ENCODE measurements at regions not wholly inside any gene's neighbourhood (a gene's known extent, or its start where the extent isn't known, plus 50 kb on each side); places are given as distances from the start of the nearest gene placed in this dataset.
"Not testable (repeated sequence)": the region's sequence is repeated elsewhere in the genome, so short reads cannot be mapped to it uniquely, and the experiment has no call there.

- not testable (repeated sequence) for DNase-seq (ENCODE audit: low read depth)
These were observed 159.0 kb upstream of the ROPN1B start for GRCh38 chr3:125810010-125810409.

DNA sequence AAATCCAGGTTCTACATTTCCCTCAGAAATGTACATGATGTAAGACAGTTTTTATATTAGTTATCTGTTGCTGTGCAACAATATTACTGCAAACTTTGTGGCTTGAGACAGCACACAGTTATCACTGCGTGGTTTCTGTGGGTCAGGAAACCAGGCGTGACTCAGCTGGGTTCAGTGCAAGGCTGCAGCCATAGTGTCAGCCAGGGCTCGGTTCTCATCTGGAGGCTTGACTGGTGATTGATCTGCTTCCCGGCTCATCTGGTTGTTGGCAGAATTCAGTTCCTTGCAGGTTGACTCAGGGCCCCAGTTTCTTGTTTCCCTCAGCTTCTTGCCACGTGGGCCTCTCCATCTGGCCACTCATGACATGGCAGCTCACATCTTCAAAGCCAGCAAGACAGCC, 146.8 kb upstream of the ROPN1B start:
- not testable (repeated sequence) for DNase-seq (ENCODE audit: low read depth)

GRCh38 chr3:125831005-125831750, 137.8 kb upstream of the ROPN1B start:
- DNase-seq (ENCODE audit: low read depth): not testable (repeated sequence)

- not testable (repeated sequence) for DNase-seq (ENCODE audit: low read depth)
These were observed 133.4 kb upstream of the ROPN1B start for GRCh38 chr3:125835562-125835961.

DNA sequence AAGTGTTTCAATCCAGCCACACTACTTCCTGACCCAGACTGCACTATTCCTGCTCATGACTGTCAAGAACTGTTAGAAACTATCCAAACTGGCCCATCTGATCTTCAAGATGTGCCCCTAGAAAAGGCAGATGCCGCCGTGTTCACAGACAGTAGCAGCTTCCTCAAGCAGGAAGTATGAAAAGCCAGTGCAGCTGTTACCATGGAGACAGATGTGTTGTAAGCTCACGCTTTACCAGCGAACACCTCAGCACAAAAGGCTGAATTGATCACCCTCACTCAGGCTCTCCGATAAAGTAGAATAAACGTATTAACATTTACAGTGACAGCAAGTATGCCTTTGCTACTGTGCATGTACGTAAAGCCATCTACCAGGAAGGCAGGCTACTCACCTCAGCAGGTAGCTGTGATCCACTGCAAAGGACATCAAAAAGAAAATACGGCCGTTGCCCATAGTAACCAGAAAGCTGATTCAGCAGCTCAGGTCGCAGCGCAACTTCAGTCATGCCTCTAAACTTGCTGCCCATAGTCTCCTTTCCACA, 132.9 kb upstream of the ROPN1B start:
- DNase-seq (ENCODE audit: low read depth): not testable (repeated sequence)

DNA sequence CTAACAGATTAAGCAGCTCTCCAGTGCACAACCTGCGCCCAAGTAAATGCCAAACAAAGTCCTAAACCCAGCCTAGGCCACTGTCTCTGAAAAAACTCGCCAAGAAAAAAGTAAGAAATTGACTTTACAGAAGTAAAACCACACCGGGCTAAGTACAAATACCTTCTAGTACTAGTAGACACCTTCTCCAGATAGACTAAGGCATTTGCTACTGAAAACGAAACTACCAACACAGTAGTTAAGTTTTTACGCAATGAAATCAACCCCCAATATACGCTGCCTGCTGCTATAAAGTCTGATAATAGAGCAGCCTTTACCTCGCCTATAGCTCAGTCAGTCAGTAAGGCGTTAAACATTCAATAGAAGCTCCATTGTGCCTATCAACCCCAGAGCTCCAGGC, 132.2 kb upstream of the ROPN1B start:
- DNase-seq (ENCODE audit: low read depth): not testable (repeated sequence)

GRCh38 chr3:125838857-125839256, 130.1 kb upstream of the ROPN1B start:
- DNase-seq (ENCODE audit: low read depth): not testable (repeated sequence)

DNA sequence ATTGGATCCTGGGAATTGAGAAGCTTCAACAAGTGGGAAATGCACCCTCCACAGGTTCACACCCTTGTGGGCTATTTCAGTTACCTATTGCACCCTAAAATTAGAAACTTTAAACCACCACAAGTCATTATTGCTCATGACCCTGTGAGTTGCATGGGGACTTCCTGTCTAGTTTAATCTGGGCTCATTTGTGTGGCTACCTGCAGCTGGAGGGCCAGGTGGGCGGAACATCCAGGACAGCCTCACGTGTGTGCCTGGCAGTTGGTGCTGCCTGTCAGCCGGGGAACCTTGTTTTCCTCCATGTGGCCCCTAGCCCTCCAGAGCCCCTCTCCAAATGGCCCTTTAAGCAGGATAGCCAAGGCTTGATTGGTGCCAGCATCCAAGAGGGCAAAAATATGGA, 128.5 kb upstream of the ROPN1B start:
- DNase-seq (ENCODE audit: low read depth): not testable (repeated sequence)

- DNase-seq (ENCODE audit: low read depth): not testable (repeated sequence)
These were observed 121.0 kb upstream of the ROPN1B start for GRCh38 chr3:125847966-125848365.

- DNase-seq (ENCODE audit: low read depth): not testable (repeated sequence)
These were observed 114.0 kb upstream of the ROPN1B start for GRCh38 chr3:125855006-125855405.

DNA sequence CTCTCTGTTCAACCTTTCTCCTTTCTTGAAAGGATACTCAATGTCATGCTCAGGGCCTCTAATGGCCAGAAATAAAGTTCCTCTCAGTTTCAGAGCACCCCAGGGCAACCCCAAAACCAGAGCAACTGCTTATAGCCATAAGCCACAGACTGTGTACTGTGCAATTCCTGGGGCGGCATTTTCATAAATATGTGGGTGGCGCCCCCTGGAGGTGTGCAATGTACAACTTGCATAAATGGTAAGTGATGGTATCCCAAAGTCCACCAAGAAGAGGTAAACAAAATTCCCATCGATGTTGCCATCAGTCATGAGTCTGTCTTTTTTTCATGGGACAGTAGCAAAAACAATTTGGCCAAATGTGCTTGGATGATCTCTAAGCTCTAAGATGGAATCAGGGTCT, 108.4 kb upstream of the ROPN1B start:
- not testable (repeated sequence) for DNase-seq (ENCODE audit: low read depth)

DNA sequence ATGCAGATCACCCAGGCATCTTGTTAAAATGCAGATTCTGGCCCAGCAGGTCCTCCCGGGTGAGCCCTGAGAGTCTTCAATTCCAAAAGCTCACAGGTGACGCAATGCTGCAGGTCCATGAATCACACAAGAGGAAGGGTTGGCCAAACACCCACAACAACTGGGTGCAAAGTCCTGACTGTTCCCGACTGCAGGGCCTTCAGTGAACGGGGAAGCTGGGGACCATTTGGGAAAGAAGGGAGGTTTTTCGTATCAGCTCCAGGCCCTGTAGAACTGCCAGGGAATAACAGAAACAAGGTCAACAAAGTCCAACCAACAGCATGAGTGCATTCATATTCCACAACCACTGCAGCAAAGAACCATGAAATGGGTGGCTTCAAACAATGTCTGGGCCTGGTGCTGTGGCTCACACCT, 106.1 kb upstream of the ROPN1B start:
- DNase-seq (ENCODE audit: low read depth): not testable (repeated sequence)

DNA sequence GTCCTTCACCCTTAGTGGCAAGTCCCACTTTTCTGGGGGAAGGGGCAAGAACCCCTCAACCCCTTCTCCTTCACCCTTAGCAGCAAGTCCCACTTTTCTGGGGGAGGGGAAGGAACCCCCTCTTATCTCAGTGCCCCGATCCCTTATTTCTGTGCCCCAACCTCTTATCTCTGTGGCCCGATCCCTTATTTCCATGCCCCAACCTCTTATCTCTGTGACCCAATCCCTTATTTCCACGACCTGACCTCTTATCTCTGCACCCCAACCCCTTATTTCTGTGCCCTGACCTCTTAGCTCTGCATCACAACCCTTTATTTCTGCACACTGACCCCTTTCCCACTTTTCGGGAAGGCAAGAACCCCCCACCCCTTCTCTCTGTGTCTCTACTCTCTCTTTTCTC, 104.4 kb upstream of the ROPN1B start:
- not testable (repeated sequence) for DNase-seq (ENCODE audit: low read depth)

GRCh38 chr3:125886006-125886405, 83.0 kb upstream of the ROPN1B start:
- not testable (repeated sequence) for DNase-seq (ENCODE audit: low read depth)

- DNase-seq (ENCODE audit: low read depth): not testable (repeated sequence)
These were observed 69.8 kb upstream of the ROPN1B start for GRCh38 chr3:125899181-125899580.

DNA sequence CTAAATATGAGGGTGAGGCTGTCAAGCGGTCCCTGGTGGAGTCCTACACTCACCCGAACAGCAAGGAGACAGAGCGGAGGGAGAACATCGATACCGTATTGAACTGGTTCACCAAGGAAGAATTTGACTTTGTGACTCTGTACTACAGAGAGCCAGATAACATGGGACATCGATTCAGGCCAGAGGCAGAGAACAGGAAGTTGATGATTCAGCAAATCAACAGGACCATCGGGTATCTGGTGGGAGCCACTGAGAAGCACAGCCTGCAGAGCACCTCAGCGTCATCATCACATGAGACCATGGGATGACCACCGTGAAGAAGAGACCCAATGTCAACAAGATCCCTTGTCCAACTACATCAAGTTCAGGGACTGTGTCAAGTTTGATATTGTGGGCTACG, 67.5 kb upstream of the ROPN1B start:
- DNase-seq (ENCODE audit: low read depth): not testable (repeated sequence)

- DNase-seq (ENCODE audit: low read depth): not testable (repeated sequence)
These were observed 65.1 kb upstream of the ROPN1B start for GRCh38 chr3:125903780-125904455.

DNA sequence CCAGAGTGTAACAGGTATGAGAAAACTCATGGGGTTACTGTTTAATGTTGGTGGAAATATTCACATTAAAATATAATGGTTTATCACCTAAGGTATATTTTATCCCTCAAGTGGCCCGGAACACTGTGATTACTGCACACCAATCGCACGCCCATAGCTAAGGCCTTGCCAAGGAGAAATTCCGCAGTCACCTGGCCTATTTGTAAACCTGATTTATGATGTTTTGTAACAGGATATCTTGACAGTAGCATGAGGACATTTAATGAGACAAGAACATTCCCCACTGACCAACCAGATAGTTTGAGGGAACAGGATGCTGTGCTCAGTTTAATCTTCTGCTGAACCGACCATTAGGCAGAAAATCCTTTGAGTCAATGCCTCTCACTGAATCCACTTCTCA, 61.7 kb upstream of the ROPN1B start:
- DNase-seq (ENCODE audit: low read depth): not testable (repeated sequence)

- not testable (repeated sequence) for DNase-seq (ENCODE audit: low read depth)
These were observed 58.1 kb upstream of the ROPN1B start for GRCh38 chr3:125910851-125911250.

DNA sequence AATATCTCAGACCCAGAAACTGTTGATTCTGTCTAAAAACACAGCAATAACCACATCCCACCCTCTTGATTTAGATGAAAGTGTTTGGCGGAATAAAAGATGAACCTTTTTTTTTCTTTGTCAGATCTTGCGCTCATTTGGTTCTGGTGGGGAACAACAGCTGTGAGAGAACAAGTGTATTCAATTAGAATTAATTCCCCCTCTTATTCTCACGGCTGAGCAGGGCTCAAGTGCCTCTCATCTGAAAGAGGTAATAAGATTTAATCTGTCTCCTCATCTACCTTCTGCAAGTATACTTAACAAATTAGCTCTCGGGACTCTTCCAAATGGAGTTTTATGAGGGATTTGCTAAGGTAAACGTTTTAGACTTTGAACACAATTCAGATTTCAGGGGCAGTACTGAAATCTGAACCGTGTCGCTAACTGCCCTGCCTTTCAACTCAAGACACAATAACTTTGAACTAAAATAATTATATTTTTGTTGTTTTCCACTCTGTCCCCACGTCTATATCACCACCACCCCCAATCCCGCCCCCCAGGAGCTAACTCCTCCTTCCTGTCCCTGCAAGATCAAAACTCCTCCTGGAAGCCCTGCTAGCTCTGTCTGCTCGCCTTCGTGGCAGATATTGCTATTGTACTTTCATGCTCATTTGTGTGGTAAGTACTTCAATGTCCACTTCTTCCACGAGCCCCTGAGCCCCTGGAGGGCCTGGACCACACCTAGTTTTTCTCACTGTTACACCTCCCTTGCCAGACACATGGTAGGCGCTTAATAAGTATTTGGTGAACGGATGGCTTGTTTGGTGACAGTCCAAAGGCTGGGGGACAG, 54.2 kb upstream of the ROPN1B start:
- DNase-seq (ENCODE audit: low read depth): not testable (repeated sequence)

DNA sequence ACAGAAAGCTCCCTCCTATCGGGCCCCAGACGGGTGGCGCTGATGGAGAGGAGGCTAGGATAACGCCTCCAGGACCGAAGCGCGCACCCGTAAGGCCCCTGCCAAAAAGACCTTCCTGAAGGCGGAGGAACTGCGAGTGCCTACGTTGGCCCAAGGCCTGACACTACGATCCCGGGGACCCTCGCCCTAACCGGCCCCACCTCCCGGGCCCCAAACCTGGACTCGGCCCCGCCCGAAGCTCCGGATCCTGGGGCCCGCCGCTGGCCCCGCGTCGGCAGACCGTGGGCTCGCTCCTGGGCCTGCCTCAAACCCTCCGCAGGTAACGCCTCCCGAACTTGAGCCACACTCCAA, 53.6 kb upstream of the ROPN1B start:
- DNase-seq (ENCODE audit: low read depth): not testable (repeated sequence)

- peak; percentile 99 for DNase-seq (ENCODE audit: low read depth)
These were observed 53.1 kb upstream of the ROPN1B start for GRCh38 chr3:125915792-125916375.
